GM23248 (cell line): ENCODE measurements at regions not wholly inside any gene's neighbourhood (a gene's known extent, or its start where the extent isn't known, plus 50 kb on each side); places are given as distances from the start of the nearest gene placed in this dataset.
A peak's percentile ranks its signal among the peaks of the same experiment; 100 is the strongest.

ENCODE experiments used
- DNase-seq: peaks from one replicate; pipeline ENCODE4 v3.0.0-alpha.2; 2015
- H2AFZ ChIP-seq: fragments of 200-600 bp; sonication (generic); 2 replicates; pipeline ENCODE4 v1.6.1; 2016; ENCODE audit warnings: antibody characterized with exemption
- H3F3A ChIP-seq: fragments of 200-600 bp; sonication (generic); 2 replicates; pipeline ENCODE4 v1.6.1; 2016; ENCODE audit warnings: mild to moderate bottlenecking, antibody characterized with exemption, mixed run types; ENCODE audit not compliant: insufficient read depth
- H3K27ac ChIP-seq: fragments of 200-600 bp; sonication (generic); 2 replicates; pipeline ENCODE4 v1.5.1; 2016; ENCODE audit warnings: mild to moderate bottlenecking
- H3K27me3 ChIP-seq: fragments of 200-600 bp; sonication (generic); replicated peaks from 2 replicates; pipeline ENCODE4 v1.6.1; 2016; ENCODE audit warnings: mild to moderate bottlenecking; ENCODE audit not compliant: insufficient read depth
- H3K36me3 ChIP-seq: fragments of 200-600 bp; sonication (generic); 2 replicates; pipeline ENCODE4 v1.6.1; 2016; ENCODE audit warnings: low read depth, mild to moderate bottlenecking
- H3K4me1 ChIP-seq: fragments of 200-600 bp; sonication (generic); 2 replicates; pipeline ENCODE4 v1.6.1; 2016; ENCODE audit warnings: mild to moderate bottlenecking; ENCODE audit not compliant: insufficient read depth
- H3K4me2 ChIP-seq: fragments of 200-600 bp; sonication (generic); one replicate; pipeline ENCODE4 v1.6.1; 2016; ENCODE audit warnings: mild to moderate bottlenecking; ENCODE audit not compliant: unreplicated experiment
- H3K4me3 ChIP-seq: fragments of 200-600 bp; sonication (generic); 2 replicates; pipeline ENCODE4 v1.5.1; 2016; ENCODE audit warnings: mild to moderate bottlenecking
- H3K79me2 ChIP-seq: fragments of 200-600 bp; sonication (generic); 2 replicates; pipeline ENCODE4 v1.6.1; 2016; ENCODE audit warnings: mild to moderate bottlenecking; ENCODE audit not compliant: insufficient read depth
- H3K9ac ChIP-seq: fragments of 200-600 bp; sonication (generic); 2 replicates; pipeline ENCODE4 v1.6.1; 2016; ENCODE audit warnings: mild to moderate bottlenecking
- H3K9me2 ChIP-seq: fragments of 200-600 bp; sonication (generic); 2 replicates; pipeline ENCODE4 v1.6.1; 2016; ENCODE audit warnings: mixed run types, mild to moderate bottlenecking, moderate library complexity; ENCODE audit not compliant: insufficient read depth
- H3K9me3 ChIP-seq: fragments of 200-600 bp; sonication (generic); one replicate; pipeline ENCODE4 v1.6.1; 2017; ENCODE audit warnings: low read depth
- H4K20me1 ChIP-seq: fragments of 200-600 bp; sonication (generic); 2 replicates; pipeline ENCODE4 v1.6.0; 2016; ENCODE audit not compliant: insufficient read depth
- EZH2 ChIP-seq: fragments of 200-600 bp; sonication (generic); IDR thresholded peaks from 2 replicates; pipeline ENCODE4 v1.6.1; 2018; ENCODE audit warnings: antibody characterized with exemption, mild to moderate bottlenecking; ENCODE audit not compliant: insufficient read depth, poor library complexity, severe bottlenecking
- EZH2phosphoT487 ChIP-seq: fragments of 200-600 bp; sonication (generic); IDR thresholded peaks from 2 replicates; pipeline ENCODE4 v1.6.1; 2018; ENCODE audit warnings: antibody characterized with exemption, moderate library complexity, mild to moderate bottlenecking, low read depth; ENCODE audit not compliant: insufficient read depth
- WGBS, 2 experiments: methylation state at CpG; one replicate each; pipeline ENCODE4 v1.1.6; 2015 to 2017; ENCODE audit warnings: low lambda C conversion rate in 2 of 2, low coverage in 1 of 2; ENCODE audit errors: missing lambda C conversion rate in 2 of 2; 5-methylcytosine and 5-hydroxymethylcytosine counted together
- in situ Hi-C: fragments of 300-500 bp; cut with MboI; formaldehyde crosslinking; loops from 2 replicates; pipeline ENCODE4 v1.15.0; 2020

DNA sequence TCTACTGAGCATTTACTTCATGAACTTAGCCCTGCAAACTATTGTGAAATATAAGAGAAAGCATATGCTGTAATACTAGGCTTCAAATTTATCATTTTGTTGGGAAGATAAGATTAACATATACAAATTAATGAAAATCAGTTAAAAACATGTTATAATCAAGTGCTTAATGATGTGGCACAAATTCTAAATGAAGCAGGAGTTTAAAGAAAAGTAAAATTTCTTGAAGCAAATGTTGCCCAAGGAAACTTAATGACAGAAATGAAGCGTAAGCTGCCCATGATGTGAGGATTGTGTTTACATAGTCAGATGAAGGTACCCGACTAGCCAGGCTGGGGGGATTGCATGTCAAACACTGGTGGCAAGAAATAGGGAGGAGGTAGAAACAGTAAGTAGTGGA is 103.1 kb upstream of the GAP43 start:
- H3K4me3 ChIP-seq, result no peak overlapping the region
- in situ Hi-C loops, result no loop called here
- H4K20me1 ChIP-seq, result no peaks in the 10 kb centered on the region
- H3K9me2 ChIP-seq, result no peaks in the 10 kb centered on the region
- no peaks in the 10 kb centered on the region for H3K27me3 ChIP-seq
- DNase-seq, result no peak
- no peak overlapping the region for H2AFZ ChIP-seq
- H3K79me2 ChIP-seq, result no peaks in the 10 kb centered on the region
- 98% methylated on average over 2 of the region's 2 CpGs for WGBS, 2 experiments
- H3F3A ChIP-seq, result peaks cover 15% of the 10 kb centered on the region; the same call in 1 of the 2 replicates
- peaks cover 19% of the 10 kb centered on the region for H3K4me1 ChIP-seq
- no peak for TF ChIP-seq EZH2phosphoT487
- no peak for TF ChIP-seq EZH2
- H3K27ac ChIP-seq, result no peak overlapping the region
- H3K36me3 ChIP-seq, result no peaks in the 10 kb centered on the region
- H3K9ac ChIP-seq, result no peak overlapping the region
- no peak overlapping the region for H3K4me2 ChIP-seq
- no peaks in the 10 kb centered on the region for H3K9me3 ChIP-seq

GRCh38 chr3:115520651-115521245 is 102.6 kb upstream of the GAP43 start:
- in situ Hi-C loops, result no loop called here
- H3K79me2 ChIP-seq, result no peaks in the 10 kb centered on the region
- no peak for DNase-seq
- peaks cover 19% of the 10 kb centered on the region for H3K4me1 ChIP-seq
- H3K27ac ChIP-seq, result no peak overlapping the region
- no peaks in the 10 kb centered on the region for H3K9me2 ChIP-seq
- TF ChIP-seq EZH2 (no peak), EZH2phosphoT487 (no peak)
- no peak overlapping the region for H3K9ac ChIP-seq
- no peaks in the 10 kb centered on the region for H3K27me3 ChIP-seq
- peaks cover 15% of the 10 kb centered on the region; the same call in 1 of the 2 replicates for H3F3A ChIP-seq
- H3K4me3 ChIP-seq, result no peak overlapping the region
- no peak overlapping the region for H2AFZ ChIP-seq
- no peaks in the 10 kb centered on the region for H3K9me3 ChIP-seq
- no peak overlapping the region for H3K4me2 ChIP-seq
- H4K20me1 ChIP-seq, result no peaks in the 10 kb centered on the region
- no peaks in the 10 kb centered on the region for H3K36me3 ChIP-seq

GRCh38 chr3:115523458-115523857 is 99.9 kb upstream of the GAP43 start:
- no peak for TF ChIP-seq EZH2phosphoT487
- TF ChIP-seq EZH2, result no peak
- H3K9me3 ChIP-seq, result no peaks in the 10 kb centered on the region
- in situ Hi-C loops, result no loop called here
- WGBS, 2 experiments, result 85 to 86% methylated on average over 1 of the region's 1 CpG
- H3K9ac ChIP-seq, result no peak overlapping the region
- H3K4me2 ChIP-seq, result no peak overlapping the region
- no peak overlapping the region for H3K4me3 ChIP-seq
- no peaks in the 10 kb centered on the region for H3K9me2 ChIP-seq
- H3K27me3 ChIP-seq, result no peaks in the 10 kb centered on the region
- H2AFZ ChIP-seq, result no peak overlapping the region
- no peaks in the 10 kb centered on the region for H4K20me1 ChIP-seq
- DNase-seq, result no peak
- peaks cover 9% of the 10 kb centered on the region; the same call in 1 of the 2 replicates for H3F3A ChIP-seq
- H3K36me3 ChIP-seq, result no peaks in the 10 kb centered on the region
- peaks cover 9% of the 10 kb centered on the region for H3K4me1 ChIP-seq
- no peak overlapping the region for H3K27ac ChIP-seq
- H3K79me2 ChIP-seq, result no peaks in the 10 kb centered on the region

GRCh38 chr3:115524549-115524948 is 98.8 kb upstream of the GAP43 start:
- H2AFZ ChIP-seq, result no peak overlapping the region
- 17 to 33% methylated on average over 2 of the region's 2 CpGs for WGBS, 2 experiments
- no peaks in the 10 kb centered on the region for H3K9me2 ChIP-seq
- no peaks in the 10 kb centered on the region for H4K20me1 ChIP-seq
- no peak overlapping the region for H3K4me3 ChIP-seq
- TF ChIP-seq EZH2 (no peak), EZH2phosphoT487 (no peak)
- H3K9me3 ChIP-seq, result no peaks in the 10 kb centered on the region
- H3K4me2 ChIP-seq, result no peak overlapping the region
- no peak overlapping the region for H3K27ac ChIP-seq
- no peaks in the 10 kb centered on the region for H3K4me1 ChIP-seq
- H3K27me3 ChIP-seq, result no peaks in the 10 kb centered on the region
- DNase-seq, result peak; percentile 12
- H3F3A ChIP-seq, result no peaks in the 10 kb centered on the region
- H3K79me2 ChIP-seq, result no peaks in the 10 kb centered on the region
- in situ Hi-C loops, result no loop called here
- no peaks in the 10 kb centered on the region for H3K36me3 ChIP-seq
- no peak overlapping the region for H3K9ac ChIP-seq

DNA sequence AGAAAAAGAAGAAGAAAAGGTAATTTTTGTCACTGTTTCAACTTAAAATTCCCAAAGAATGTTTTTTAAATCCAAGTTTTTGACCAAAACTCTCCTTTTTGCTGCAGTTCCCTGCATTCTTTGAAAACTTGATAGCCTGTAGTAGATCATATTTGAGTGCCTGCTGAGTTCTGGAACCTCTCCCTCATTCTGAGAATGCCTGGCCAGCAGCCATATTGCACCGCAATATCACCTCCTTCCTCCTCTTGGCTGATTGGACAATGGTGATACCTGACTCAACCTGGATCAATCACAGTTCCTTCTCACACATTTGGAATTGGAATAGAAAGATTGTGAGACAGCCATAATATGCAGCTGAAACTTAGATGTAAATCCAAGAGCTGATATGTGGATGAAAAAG is 97.6 kb upstream of the GAP43 start:
- no peak for DNase-seq
- H3K4me1 ChIP-seq, result no peaks in the 10 kb centered on the region
- WGBS, 2 experiments, result 86 to 94% methylated on average over 1 of the region's 1 CpG
- no peak overlapping the region for H3K9ac ChIP-seq
- in situ Hi-C loops, result no loop called here
- no peaks in the 10 kb centered on the region for H3K36me3 ChIP-seq
- H3K4me3 ChIP-seq, result no peak overlapping the region
- H3K27ac ChIP-seq, result no peak overlapping the region
- H3K79me2 ChIP-seq, result no peaks in the 10 kb centered on the region
- H3K9me3 ChIP-seq, result no peaks in the 10 kb centered on the region
- no peak overlapping the region for H3K4me2 ChIP-seq
- no peak overlapping the region for H2AFZ ChIP-seq
- no peaks in the 10 kb centered on the region for H3F3A ChIP-seq
- TF ChIP-seq EZH2 (no peak), EZH2phosphoT487 (no peak)
- no peaks in the 10 kb centered on the region for H3K9me2 ChIP-seq
- H4K20me1 ChIP-seq, result no peaks in the 10 kb centered on the region
- H3K27me3 ChIP-seq, result no peaks in the 10 kb centered on the region
